ENCODE measurements at regions not wholly inside any gene's neighbourhood (a gene's known extent, or its start where the extent isn't known, plus 50 kb on each side); places are given as distances from the start of the nearest gene placed in this dataset.
"Not testable (repeated sequence)": the region's sequence is repeated elsewhere in the genome, so short reads cannot be mapped to it uniquely, and the experiment has no call there.

DNA sequence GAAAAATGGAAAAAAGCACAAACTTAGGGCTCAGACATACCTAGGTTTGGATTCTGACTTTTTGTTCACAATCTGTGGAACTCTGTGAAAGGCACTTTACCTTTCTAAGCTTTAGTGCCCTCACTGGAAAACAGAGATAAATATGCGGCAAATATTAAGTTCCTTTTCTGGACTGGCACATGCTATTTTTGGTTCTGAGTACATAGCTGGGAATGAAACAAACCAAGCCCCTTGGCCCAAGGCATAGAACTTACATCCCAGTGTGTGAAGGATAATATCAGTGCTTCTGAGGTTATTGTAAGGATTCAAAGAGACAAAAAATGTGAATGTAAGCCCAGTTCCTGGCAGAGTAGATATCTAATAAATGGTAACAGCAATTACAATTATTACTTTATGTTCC is 227.5 kb downstream of the ADAMTS15 start:
- TF ChIP-seq, protein P1, sequence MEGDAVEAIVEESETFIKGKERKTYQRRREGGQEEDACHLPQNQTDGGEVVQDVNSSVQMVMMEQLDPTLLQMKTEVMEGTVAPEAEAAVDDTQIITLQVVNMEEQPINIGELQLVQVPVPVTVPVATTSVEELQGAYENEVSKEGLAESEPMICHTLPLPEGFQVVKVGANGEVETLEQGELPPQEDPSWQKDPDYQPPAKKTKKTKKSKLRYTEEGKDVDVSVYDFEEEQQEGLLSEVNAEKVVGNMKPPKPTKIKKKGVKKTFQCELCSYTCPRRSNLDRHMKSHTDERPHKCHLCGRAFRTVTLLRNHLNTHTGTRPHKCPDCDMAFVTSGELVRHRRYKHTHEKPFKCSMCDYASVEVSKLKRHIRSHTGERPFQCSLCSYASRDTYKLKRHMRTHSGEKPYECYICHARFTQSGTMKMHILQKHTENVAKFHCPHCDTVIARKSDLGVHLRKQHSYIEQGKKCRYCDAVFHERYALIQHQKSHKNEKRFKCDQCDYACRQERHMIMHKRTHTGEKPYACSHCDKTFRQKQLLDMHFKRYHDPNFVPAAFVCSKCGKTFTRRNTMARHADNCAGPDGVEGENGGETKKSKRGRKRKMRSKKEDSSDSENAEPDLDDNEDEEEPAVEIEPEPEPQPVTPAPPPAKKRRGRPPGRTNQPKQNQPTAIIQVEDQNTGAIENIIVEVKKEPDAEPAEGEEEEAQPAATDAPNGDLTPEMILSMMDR (conservative IDR thresholded peaks at IDR 0.05; ENCODE audit: low read length), result no peak
- DNase-seq (ENCODE audit: low read depth), result peak; percentile 16
- H3K4me3 ChIP-seq (ENCODE audit: low read length), result 0 out of 2 replicates have a peak overlapping the region, but pooled peaks have one; percentile 1

DNA sequence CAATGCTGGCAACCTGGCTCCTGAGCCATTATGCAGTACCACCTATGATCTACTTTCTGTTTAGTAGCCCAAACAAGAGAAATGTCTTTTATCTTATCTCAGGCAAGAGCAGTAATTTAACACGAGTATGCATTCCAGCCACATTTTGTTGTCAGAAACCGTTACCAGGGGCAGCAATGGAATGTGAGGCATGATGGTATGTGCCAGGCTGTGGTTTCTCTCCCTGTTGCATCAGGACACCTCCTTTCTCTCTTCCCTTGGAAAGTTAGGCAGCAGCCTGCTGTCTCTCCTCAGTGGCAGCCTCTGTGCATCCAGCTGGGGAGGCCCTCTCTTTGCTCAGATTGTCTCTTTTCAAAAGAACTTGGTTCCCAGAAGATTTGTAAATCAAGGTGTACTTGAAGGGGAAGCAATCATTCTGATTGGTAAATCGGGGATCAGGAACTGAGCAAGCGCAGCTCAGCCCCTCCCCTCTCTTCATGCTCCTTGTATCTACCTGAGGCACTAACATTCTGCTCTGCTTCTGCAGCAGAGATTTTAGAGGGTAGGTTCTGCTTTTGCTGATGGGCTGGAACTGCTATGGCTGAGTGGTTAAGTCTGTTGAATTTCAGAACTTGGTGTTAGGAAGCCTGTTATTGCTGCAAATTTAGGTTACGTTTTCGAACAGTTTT is 229.2 kb downstream of the ADAMTS15 start:
- peak; percentile 95 for DNase-seq (ENCODE audit: low read depth)
- no peak overlapping the region for H3K4me3 ChIP-seq (ENCODE audit: low read length)
- TF ChIP-seq, protein P1 (conservative IDR thresholded peaks at IDR 0.05; ENCODE audit: low read length), result 0 out of 2 replicates have a peak, but pooled peaks have one; percentile 7

GRCh38 chr11:130679247-130679646 is 230.8 kb downstream of the ADAMTS15 start:
- TF ChIP-seq, protein P1 (conservative IDR thresholded peaks at IDR 0.05; ENCODE audit: low read length), result no peak
- no peak for DNase-seq (ENCODE audit: low read depth)
- H3K4me3 ChIP-seq (ENCODE audit: low read length), result no peak overlapping the region

DNA sequence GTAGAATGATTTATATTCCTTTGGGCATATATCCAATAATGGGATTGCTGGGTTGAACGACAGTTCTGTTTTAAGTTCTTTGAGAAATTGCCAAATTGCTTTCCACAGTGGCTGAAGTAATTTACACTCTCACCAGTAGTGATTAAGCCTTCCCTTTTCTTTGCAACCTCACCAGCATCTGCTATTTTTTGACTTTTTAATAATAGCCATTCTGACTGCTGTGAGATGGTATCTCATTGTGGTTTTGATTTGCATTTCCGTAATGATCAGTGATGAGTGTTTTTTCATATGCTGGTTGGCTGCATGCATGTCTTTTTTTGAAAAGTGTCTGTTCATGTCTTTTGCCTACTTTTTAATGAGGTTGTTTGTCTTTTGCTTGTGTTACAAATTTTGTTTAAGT is 233.8 kb downstream of the SNX19 start:
- DNase-seq (ENCODE audit: low read depth); H3K4me3 ChIP-seq (ENCODE audit: low read length): not testable (repeated sequence)

GRCh38 chr11:130689222-130689908 is 226.9 kb downstream of the SNX19 start:
- TF ChIP-seq, protein P1 (conservative IDR thresholded peaks at IDR 0.05; ENCODE audit: low read length), result no peak
- no peak for DNase-seq (ENCODE audit: low read depth)

DNA sequence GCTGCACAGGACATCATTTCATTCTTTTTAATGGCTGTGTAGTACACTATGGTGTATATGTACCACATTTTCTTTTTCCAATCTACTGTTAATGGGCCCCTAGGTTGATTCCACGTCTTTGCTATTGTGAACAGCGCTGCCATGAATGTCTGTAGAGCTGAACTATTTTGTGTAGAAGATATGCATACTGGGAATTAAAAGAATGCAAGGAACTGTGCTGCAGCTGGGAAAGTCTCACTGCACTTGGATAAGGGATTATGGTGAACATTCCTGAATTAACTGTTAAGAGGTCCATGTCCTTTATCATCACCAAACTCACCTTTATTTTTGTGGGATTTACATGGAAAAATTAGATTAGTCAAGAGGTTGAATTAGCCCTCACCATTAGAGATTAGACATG is 224.7 kb downstream of the SNX19 start:
- H3K4me3 ChIP-seq (ENCODE audit: low read length), result no peak overlapping the region
- TF ChIP-seq, protein P1 (conservative IDR thresholded peaks at IDR 0.05; ENCODE audit: low read length), result no peak
- DNase-seq (ENCODE audit: low read depth), result no peak

More at GRCh38 chr11:130689222-130689908, 226.9 kb downstream of the SNX19 start:
- H3K4me3 ChIP-seq (ENCODE audit: low read length), result no peak overlapping the region

DNA sequence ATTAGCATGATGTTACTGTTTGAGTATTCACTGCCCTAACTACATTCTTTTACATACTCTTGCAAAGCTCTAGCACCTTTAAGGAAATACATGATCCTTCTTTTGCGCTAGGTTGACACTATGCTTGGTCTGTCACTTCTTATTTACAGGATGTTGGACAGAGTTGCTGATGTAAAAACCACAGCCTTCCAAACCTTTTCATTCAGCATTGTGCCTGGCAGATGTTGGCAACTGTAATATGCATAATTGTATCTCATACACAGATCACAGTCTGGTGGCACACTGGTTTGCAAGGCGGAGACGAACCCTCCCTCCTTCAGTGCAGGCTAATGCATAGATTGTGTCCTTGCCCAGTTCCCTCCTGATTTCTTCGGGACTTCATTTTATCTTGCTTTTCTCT is 224.1 kb downstream of the SNX19 start:
- DNase-seq (ENCODE audit: low read depth), result no peak

More for the DNA sequence above, 224.1 kb downstream of the SNX19 start:
- TF ChIP-seq, protein P1 (conservative IDR thresholded peaks at IDR 0.05; ENCODE audit: low read length), result no peak
- H3K4me3 ChIP-seq (ENCODE audit: low read length), result no peak overlapping the region

Measured in AG10803 (cell line).